ENCODE measurements at regions not wholly inside any gene's neighbourhood (a gene's known extent, or its start where the extent isn't known, plus 50 kb on each side); places are given as distances from the start of the nearest gene placed in this dataset.

DNA sequence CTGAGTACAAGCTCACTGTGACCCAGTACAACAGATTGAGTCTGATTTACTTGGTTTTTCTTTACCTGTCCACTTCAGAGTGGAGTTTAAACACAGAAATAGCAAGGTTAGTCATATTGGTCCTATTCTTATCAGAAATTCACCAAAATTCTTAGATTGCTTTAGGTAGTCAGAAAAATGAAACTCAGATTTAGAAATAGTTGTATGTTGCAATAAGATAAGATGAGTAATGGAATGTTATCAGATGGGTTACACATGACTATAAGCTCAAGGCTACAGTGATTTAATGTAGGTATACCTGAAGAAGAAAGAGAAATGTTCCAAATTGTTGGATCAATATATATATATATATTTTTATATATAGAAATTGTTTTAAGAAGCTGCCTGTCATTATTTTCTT lies 524.1 kb downstream of the LRFN5 start (continued):
- TF ChIP-seq JUNB (IDR thresholded peaks at IDR 0.05; ENCODE audit: unreplicated experiment) (no peak), ZNF114 (CRISPR knock-in tag; IDR thresholded peaks at IDR 0.05) (no peak), NANOG (IDR thresholded peaks at IDR 0.05; ENCODE audit: borderline replicate concordance) (no peak), CREB1 (CRISPR knock-in tag; IDR thresholded peaks at IDR 0.05; ENCODE audit: low read depth) (no peak)
- TF ChIP-seq, protein P1, sequence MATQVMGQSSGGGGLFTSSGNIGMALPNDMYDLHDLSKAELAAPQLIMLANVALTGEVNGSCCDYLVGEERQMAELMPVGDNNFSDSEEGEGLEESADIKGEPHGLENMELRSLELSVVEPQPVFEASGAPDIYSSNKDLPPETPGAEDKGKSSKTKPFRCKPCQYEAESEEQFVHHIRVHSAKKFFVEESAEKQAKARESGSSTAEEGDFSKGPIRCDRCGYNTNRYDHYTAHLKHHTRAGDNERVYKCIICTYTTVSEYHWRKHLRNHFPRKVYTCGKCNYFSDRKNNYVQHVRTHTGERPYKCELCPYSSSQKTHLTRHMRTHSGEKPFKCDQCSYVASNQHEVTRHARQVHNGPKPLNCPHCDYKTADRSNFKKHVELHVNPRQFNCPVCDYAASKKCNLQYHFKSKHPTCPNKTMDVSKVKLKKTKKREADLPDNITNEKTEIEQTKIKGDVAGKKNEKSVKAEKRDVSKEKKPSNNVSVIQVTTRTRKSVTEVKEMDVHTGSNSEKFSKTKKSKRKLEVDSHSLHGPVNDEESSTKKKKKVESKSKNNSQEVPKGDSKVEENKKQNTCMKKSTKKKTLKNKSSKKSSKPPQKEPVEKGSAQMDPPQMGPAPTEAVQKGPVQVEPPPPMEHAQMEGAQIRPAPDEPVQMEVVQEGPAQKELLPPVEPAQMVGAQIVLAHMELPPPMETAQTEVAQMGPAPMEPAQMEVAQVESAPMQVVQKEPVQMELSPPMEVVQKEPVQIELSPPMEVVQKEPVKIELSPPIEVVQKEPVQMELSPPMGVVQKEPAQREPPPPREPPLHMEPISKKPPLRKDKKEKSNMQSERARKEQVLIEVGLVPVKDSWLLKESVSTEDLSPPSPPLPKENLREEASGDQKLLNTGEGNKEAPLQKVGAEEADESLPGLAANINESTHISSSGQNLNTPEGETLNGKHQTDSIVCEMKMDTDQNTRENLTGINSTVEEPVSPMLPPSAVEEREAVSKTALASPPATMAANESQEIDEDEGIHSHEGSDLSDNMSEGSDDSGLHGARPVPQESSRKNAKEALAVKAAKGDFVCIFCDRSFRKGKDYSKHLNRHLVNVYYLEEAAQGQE (IDR thresholded peaks at IDR 0.05; ENCODE audit: unreplicated experiment): no peak
- TF ChIP-seq, protein P2, sequence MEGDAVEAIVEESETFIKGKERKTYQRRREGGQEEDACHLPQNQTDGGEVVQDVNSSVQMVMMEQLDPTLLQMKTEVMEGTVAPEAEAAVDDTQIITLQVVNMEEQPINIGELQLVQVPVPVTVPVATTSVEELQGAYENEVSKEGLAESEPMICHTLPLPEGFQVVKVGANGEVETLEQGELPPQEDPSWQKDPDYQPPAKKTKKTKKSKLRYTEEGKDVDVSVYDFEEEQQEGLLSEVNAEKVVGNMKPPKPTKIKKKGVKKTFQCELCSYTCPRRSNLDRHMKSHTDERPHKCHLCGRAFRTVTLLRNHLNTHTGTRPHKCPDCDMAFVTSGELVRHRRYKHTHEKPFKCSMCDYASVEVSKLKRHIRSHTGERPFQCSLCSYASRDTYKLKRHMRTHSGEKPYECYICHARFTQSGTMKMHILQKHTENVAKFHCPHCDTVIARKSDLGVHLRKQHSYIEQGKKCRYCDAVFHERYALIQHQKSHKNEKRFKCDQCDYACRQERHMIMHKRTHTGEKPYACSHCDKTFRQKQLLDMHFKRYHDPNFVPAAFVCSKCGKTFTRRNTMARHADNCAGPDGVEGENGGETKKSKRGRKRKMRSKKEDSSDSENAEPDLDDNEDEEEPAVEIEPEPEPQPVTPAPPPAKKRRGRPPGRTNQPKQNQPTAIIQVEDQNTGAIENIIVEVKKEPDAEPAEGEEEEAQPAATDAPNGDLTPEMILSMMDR (conservative IDR thresholded peaks at IDR 0.05; ENCODE audit: low read depth in 2 of 2): no peak

DNA sequence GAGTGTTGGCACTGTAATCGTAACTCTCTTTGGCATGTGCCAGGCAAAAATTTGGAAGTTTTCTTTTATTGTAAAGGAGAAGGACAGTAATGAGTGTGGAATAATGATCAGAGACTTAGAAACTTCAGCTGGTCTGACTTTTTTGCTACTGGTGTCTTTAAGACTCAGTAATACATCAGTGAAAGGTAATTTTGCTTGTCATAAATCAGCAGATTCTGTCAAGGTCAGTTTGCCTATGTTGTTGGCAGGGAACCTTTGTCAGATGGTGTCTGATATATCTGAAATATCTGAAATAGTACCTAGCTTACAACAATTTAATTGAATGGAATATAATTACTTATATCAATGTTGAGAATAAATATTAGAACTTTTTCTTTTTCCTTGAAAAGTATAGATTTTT lies 516.9 kb downstream of the LRFN5 start:
- Mint-ChIP-seq H3K27me3 (ENCODE audit: insufficient read depth, low read depth, poor library complexity) (no peaks in the 10 kb centered on the region), H3K27ac (no peak overlapping the region), H3K4me1 (no peaks in the 10 kb centered on the region), H3K9me3 (no peaks in the 10 kb centered on the region), H3K36me3 (ENCODE audit: low read depth) (no peaks in the 10 kb centered on the region), H3K4me3 (no peak overlapping the region)
- Histone ChIP-seq H4K20me1 (replicated peaks; ENCODE audit: insufficient read depth) (no peaks in the 10 kb centered on the region), H3K27ac (ENCODE audit: low read depth) (no peak overlapping the region), H3F3A (replicated peaks; ENCODE audit: low read depth) (no peaks in the 10 kb centered on the region), H3K79me2 (replicated peaks; ENCODE audit: insufficient read depth) (no peaks in the 10 kb centered on the region), H3K4me1 (ENCODE audit: insufficient read depth) (no peaks in the 10 kb centered on the region), H3K4me2 (no peak overlapping the region), H3K36me3 (ENCODE audit: insufficient read depth) (no peaks in the 10 kb centered on the region), H2AFZ (no peak overlapping the region; the same call in 1 of the 2 replicates), H3K9me2 (ENCODE audit: insufficient read depth) (no peaks in the 10 kb centered on the region; the same call in 1 of the 2 replicates), H3K27me3 (ENCODE audit: insufficient read depth) (no peaks in the 10 kb centered on the region), H3K4me3 (no peak overlapping the region)
- TF ChIP-seq, protein P2 (conservative IDR thresholded peaks at IDR 0.05; ENCODE audit: low read depth in 2 of 2): no peak
- TF ChIP-seq ZNF331 (CRISPR knock-in tag; IDR thresholded peaks at IDR 0.05; ENCODE audit: low read depth) (no peak), POLR2AphosphoS5 (IDR thresholded peaks at IDR 0.05; ENCODE audit: low read depth) (no peak), JUNB (IDR thresholded peaks at IDR 0.05; ENCODE audit: unreplicated experiment) (no peak)
- no peak for ATAC-seq
- no peak for DNase-seq (ENCODE audit: low spot score)

Data from GM23338 (cell line).